ENCODE measurements at regions not wholly inside any gene's neighbourhood (a gene's known extent, or its start where the extent isn't known, plus 50 kb on each side); places are given as distances from the start of the nearest gene placed in this dataset.

- TF ChIP-seq, protein P1, sequence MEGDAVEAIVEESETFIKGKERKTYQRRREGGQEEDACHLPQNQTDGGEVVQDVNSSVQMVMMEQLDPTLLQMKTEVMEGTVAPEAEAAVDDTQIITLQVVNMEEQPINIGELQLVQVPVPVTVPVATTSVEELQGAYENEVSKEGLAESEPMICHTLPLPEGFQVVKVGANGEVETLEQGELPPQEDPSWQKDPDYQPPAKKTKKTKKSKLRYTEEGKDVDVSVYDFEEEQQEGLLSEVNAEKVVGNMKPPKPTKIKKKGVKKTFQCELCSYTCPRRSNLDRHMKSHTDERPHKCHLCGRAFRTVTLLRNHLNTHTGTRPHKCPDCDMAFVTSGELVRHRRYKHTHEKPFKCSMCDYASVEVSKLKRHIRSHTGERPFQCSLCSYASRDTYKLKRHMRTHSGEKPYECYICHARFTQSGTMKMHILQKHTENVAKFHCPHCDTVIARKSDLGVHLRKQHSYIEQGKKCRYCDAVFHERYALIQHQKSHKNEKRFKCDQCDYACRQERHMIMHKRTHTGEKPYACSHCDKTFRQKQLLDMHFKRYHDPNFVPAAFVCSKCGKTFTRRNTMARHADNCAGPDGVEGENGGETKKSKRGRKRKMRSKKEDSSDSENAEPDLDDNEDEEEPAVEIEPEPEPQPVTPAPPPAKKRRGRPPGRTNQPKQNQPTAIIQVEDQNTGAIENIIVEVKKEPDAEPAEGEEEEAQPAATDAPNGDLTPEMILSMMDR (IDR thresholded peaks at IDR 0.05): no peak
- TF ChIP-seq POLR2A (IDR thresholded peaks at IDR 0.05): no peak
Observed at GRCh38 chr11:19374151-19374569, 133.4 kb upstream of the E2F8 start.

Measured in upper lobe of left lung (tissue), 4 donors.